Effector memory CD4-positive, alpha-beta T cell (primary cell): ENCODE measurements at regions not wholly inside any gene's neighbourhood (a gene's known extent, or its start where the extent isn't known, plus 50 kb on each side); places are given as distances from the start of the nearest gene placed in this dataset.

Experiments used
- DNase-seq, 3 donors: peaks; one replicate each; pipeline ENCODE4 v3.0.0-alpha.2; 2020
- H3K27ac ChIP-seq: 2 replicates; pipeline ENCODE4 v1.7.0; 2013; ENCODE audit warnings: mild to moderate bottlenecking, low read length, moderate library complexity; ENCODE audit not compliant: insufficient read depth, poor library complexity, severe bottlenecking
- H3K27me3 ChIP-seq: replicated peaks from 2 replicates; pipeline ENCODE4 v1.7.0; 2013; ENCODE audit warnings: mild to moderate bottlenecking, low read length; ENCODE audit not compliant: insufficient read depth, control insufficient read depth, poor library complexity, severe bottlenecking
- H3K36me3 ChIP-seq: 2 replicates; pipeline ENCODE4 v1.7.0; 2013; ENCODE audit warnings: mild to moderate bottlenecking, low read length, moderate library complexity; ENCODE audit not compliant: control insufficient read depth, insufficient read depth
- H3K4me1 ChIP-seq: 2 replicates; pipeline ENCODE4 v1.7.0; 2013; ENCODE audit warnings: low read length, mild to moderate bottlenecking; ENCODE audit not compliant: control insufficient read depth, insufficient read depth, poor library complexity, severe bottlenecking
- H3K4me3 ChIP-seq: 2 replicates; pipeline ENCODE4 v1.7.0; 2013; ENCODE audit warnings: low read length, low read depth, mild to moderate bottlenecking; ENCODE audit not compliant: insufficient read depth, poor library complexity, severe bottlenecking
- H3K9me3 ChIP-seq: 2 replicates; pipeline ENCODE4 v1.7.0; 2013; ENCODE audit warnings: mild to moderate bottlenecking, low read length, moderate library complexity; ENCODE audit not compliant: control insufficient read depth

DNA sequence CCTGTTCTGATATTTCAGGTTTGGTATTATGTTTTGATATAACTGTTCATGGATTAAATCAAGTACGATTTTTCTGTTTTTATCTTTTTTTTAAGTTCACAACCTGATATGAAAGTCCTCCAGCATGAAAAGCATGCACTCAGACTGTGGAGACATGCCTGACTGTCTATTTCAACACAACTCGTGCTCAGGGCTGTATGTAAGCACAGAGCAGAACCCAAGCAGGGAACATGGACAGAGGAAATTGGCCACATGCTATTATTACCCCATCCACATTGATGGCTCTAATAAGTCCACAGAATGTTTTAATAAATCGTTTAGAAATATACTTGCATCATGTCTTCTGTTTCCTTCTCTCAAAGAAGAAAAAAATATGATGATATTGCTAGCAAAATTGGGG, 730.4 kb downstream of the C6orf118 start:
- Histone ChIP-seq H3K36me3 (no peaks in the 10 kb centered on the region), H3K4me3 (no peak overlapping the region), H3K27ac (no peak overlapping the region), H3K27me3 (no peaks in the 10 kb centered on the region), H3K4me1 (no peaks in the 10 kb centered on the region), H3K9me3 (no peaks in the 10 kb centered on the region)
- DNase-seq = no peak

GRCh38 chr6:164578616-164579015, 730.8 kb downstream of the C6orf118 start:
- H3K27me3 ChIP-seq = no peaks in the 10 kb centered on the region
- H3K36me3 ChIP-seq = no peaks in the 10 kb centered on the region
- H3K4me1 ChIP-seq = no peaks in the 10 kb centered on the region
- DNase-seq = no peak
- H3K27ac ChIP-seq = no peak overlapping the region
- no peak overlapping the region for H3K4me3 ChIP-seq
- H3K9me3 ChIP-seq = no peaks in the 10 kb centered on the region

GRCh38 chr6:164570801-164571200, 738.6 kb downstream of the C6orf118 start:
- Histone ChIP-seq H3K4me3 (no peak overlapping the region), H3K9me3 (no peaks in the 10 kb centered on the region), H3K27me3 (no peaks in the 10 kb centered on the region), H3K27ac (no peak overlapping the region), H3K4me1 (no peaks in the 10 kb centered on the region), H3K36me3 (no peaks in the 10 kb centered on the region)
- DNase-seq = no peak

GRCh38 chr6:164569509-164569908, 739.9 kb downstream of the C6orf118 start:
- Histone ChIP-seq H3K4me1 (no peaks in the 10 kb centered on the region), H3K9me3 (no peaks in the 10 kb centered on the region), H3K27me3 (no peaks in the 10 kb centered on the region), H3K36me3 (no peaks in the 10 kb centered on the region), H3K27ac (no peak overlapping the region), H3K4me3 (no peak overlapping the region)
- DNase-seq = no peak

- no peak overlapping the region for H3K4me3 ChIP-seq
- H3K4me1 ChIP-seq = no peaks in the 10 kb centered on the region
- no peaks in the 10 kb centered on the region for H3K27me3 ChIP-seq
- H3K27ac ChIP-seq = no peak overlapping the region
- H3K9me3 ChIP-seq = no peaks in the 10 kb centered on the region
- DNase-seq = no peak
- no peaks in the 10 kb centered on the region for H3K36me3 ChIP-seq
Observed at GRCh38 chr6:164563924-164564323, 745.5 kb downstream of the C6orf118 start.

- H3K4me3 ChIP-seq = no peak overlapping the region
- no peaks in the 10 kb centered on the region for H3K36me3 ChIP-seq
- no peaks in the 10 kb centered on the region for H3K27me3 ChIP-seq
- no peaks in the 10 kb centered on the region for H3K9me3 ChIP-seq
- no peaks in the 10 kb centered on the region for H3K4me1 ChIP-seq
- no peak overlapping the region for H3K27ac ChIP-seq
- DNase-seq = no peak
Observed at GRCh38 chr6:164561656-164562055, 747.7 kb downstream of the C6orf118 start.

DNA sequence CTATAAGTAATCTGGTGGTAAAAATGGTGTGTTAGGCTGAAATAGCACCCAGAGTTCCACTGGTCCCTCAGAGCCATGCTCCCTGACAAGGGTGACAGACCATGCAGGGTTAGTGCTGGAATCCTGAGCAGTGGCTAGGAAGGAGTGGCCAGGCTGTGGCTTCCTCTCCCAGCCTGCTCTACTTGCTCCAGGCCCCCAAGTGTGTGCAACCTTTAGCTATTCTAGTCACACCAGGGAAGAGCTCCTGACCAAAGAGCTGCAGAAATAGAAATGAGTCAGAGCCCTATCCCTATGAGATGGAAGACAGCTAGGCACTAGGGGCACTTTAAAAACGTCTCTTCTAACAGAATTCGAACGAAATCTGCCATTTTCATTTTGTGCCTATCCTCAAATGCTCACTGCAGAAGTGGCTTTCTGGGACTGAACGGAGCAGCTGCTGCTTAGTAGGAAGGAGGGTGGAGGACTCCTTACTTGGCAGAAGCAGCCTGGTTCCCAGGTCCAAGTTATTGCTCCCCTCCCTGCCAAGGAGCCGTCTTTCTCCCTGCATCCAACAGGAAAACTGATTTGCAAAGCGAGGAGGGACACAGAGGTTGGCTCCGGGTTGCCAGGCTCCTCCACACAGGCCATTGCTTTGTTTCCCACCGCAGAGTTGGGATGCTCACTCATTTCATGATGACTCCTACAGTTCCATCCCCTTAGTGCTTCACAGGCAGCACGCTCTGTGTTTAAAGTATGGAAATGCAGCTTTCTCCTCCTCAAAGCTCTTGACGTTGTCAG, 754.5 kb downstream of the C6orf118 start:
- H3K4me1 ChIP-seq = no peaks in the 10 kb centered on the region
- H3K27me3 ChIP-seq = no peaks in the 10 kb centered on the region
- no peaks in the 10 kb centered on the region for H3K9me3 ChIP-seq
- no peak for DNase-seq
- H3K4me3 ChIP-seq = no peak overlapping the region
- no peaks in the 10 kb centered on the region for H3K36me3 ChIP-seq
- H3K27ac ChIP-seq = no peak overlapping the region

- Histone ChIP-seq H3K27me3 (no peaks in the 10 kb centered on the region), H3K4me3 (no peak overlapping the region), H3K4me1 (no peaks in the 10 kb centered on the region), H3K27ac (no peak overlapping the region), H3K36me3 (no peaks in the 10 kb centered on the region), H3K9me3 (no peaks in the 10 kb centered on the region)
- no peak for DNase-seq
Observed at GRCh38 chr6:164554226-164554625, 755.2 kb downstream of the C6orf118 start.

GRCh38 chr6:164551706-164552105, 757.7 kb downstream of the C6orf118 start:
- Histone ChIP-seq H3K36me3 (no peaks in the 10 kb centered on the region), H3K9me3 (no peaks in the 10 kb centered on the region), H3K4me1 (no peaks in the 10 kb centered on the region), H3K27ac (no peak overlapping the region), H3K4me3 (no peak overlapping the region), H3K27me3 (no peaks in the 10 kb centered on the region)
- DNase-seq = no peak

- no peak overlapping the region for H3K4me3 ChIP-seq
- no peaks in the 10 kb centered on the region for H3K27me3 ChIP-seq
- no peaks in the 10 kb centered on the region for H3K9me3 ChIP-seq
- DNase-seq = no peak
- H3K4me1 ChIP-seq = no peaks in the 10 kb centered on the region
- H3K27ac ChIP-seq = no peak overlapping the region
- H3K36me3 ChIP-seq = no peaks in the 10 kb centered on the region
Observed at GRCh38 chr6:164547076-164547475, 762.3 kb downstream of the C6orf118 start.
